ENCODE measurements at regions not wholly inside any gene's neighbourhood (a gene's known extent, or its start where the extent isn't known, plus 50 kb on each side); places are given as distances from the start of the nearest gene placed in this dataset.

GRCh38 chr1:82160903-82161302, 360.2 kb downstream of the ADGRL2 start:
- TF ChIP-seq NFIC (IDR thresholded peaks at IDR 0.05) (no peak), TAF1 (IDR thresholded peaks at IDR 0.05; ENCODE audit: low read depth) (no peak)
- TF ChIP-seq, protein P1, sequence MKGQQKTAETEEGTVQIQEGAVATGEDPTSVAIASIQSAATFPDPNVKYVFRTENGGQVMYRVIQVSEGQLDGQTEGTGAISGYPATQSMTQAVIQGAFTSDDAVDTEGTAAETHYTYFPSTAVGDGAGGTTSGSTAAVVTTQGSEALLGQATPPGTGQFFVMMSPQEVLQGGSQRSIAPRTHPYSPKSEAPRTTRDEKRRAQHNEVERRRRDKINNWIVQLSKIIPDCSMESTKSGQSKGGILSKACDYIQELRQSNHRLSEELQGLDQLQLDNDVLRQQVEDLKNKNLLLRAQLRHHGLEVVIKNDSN (IDR thresholded peaks at IDR 0.05), result no peak

DNA sequence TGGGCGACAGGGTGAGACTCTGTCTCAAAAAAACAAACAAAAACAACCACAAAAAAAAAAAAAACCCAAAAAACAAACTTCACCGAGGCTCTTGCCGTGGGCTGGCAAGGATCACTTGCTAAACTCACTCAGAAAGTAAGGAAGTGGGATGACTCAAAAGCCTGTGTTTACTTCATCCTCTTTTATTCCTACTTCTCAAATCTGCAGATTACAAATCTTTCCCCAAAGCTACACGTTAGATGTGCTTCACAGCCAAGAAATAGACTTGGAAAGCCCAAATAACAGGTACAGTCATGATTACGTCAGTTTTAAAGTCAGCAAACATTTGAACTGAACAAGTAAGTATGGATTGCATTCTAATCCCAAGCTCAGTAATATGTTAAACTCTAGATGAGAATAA, 359.3 kb downstream of the ADGRL2 start:
- TF ChIP-seq ZBTB7A (IDR thresholded peaks at IDR 0.05; ENCODE audit: low read depth) (no peak), TEAD4 (IDR thresholded peaks at IDR 0.05) (no peak), EP300 (IDR thresholded peaks at IDR 0.05; ENCODE audit: borderline replicate concordance) (no peak), FOXM1 (IDR thresholded peaks at IDR 0.05; ENCODE audit: borderline replicate concordance, low read depth) (no peak), CREB1 (IDR thresholded peaks at IDR 0.05; ENCODE audit: low read depth) (no peak), NFIC (IDR thresholded peaks at IDR 0.05) (no peak), RAD21 (IDR thresholded peaks at IDR 0.05; ENCODE audit: low read depth) (no peak), EGR1 (IDR thresholded peaks at IDR 0.05) (no peak), TAF1 (IDR thresholded peaks at IDR 0.05; ENCODE audit: low read depth) (no peak), YY1 (IDR thresholded peaks at IDR 0.05; ENCODE audit: low read depth) (no peak), TCF12 (IDR thresholded peaks at IDR 0.05; ENCODE audit: low read depth) (no peak), CEBPB (IDR thresholded peaks at IDR 0.05) (no peak)
- TF ChIP-seq, protein P2, sequence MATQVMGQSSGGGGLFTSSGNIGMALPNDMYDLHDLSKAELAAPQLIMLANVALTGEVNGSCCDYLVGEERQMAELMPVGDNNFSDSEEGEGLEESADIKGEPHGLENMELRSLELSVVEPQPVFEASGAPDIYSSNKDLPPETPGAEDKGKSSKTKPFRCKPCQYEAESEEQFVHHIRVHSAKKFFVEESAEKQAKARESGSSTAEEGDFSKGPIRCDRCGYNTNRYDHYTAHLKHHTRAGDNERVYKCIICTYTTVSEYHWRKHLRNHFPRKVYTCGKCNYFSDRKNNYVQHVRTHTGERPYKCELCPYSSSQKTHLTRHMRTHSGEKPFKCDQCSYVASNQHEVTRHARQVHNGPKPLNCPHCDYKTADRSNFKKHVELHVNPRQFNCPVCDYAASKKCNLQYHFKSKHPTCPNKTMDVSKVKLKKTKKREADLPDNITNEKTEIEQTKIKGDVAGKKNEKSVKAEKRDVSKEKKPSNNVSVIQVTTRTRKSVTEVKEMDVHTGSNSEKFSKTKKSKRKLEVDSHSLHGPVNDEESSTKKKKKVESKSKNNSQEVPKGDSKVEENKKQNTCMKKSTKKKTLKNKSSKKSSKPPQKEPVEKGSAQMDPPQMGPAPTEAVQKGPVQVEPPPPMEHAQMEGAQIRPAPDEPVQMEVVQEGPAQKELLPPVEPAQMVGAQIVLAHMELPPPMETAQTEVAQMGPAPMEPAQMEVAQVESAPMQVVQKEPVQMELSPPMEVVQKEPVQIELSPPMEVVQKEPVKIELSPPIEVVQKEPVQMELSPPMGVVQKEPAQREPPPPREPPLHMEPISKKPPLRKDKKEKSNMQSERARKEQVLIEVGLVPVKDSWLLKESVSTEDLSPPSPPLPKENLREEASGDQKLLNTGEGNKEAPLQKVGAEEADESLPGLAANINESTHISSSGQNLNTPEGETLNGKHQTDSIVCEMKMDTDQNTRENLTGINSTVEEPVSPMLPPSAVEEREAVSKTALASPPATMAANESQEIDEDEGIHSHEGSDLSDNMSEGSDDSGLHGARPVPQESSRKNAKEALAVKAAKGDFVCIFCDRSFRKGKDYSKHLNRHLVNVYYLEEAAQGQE (IDR thresholded peaks at IDR 0.05; ENCODE audit: low read depth), result no peak
- TF ChIP-seq, protein P1 (IDR thresholded peaks at IDR 0.05), result no peak
- TF ChIP-seq, protein P3, sequence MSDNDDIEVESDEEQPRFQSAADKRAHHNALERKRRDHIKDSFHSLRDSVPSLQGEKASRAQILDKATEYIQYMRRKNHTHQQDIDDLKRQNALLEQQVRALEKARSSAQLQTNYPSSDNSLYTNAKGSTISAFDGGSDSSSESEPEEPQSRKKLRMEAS (IDR thresholded peaks at IDR 0.05), result no peak

- no peak for TF ChIP-seq CREB1 (IDR thresholded peaks at IDR 0.05; ENCODE audit: low read depth)
- TF ChIP-seq, protein P2 (IDR thresholded peaks at IDR 0.05; ENCODE audit: low read depth), result no peak
- TF ChIP-seq ZBTB7A (IDR thresholded peaks at IDR 0.05; ENCODE audit: low read depth), result no peak
- TF ChIP-seq EP300 (IDR thresholded peaks at IDR 0.05; ENCODE audit: borderline replicate concordance), result no peak
- TF ChIP-seq YY1 (IDR thresholded peaks at IDR 0.05; ENCODE audit: low read depth), result no peak
- TF ChIP-seq RAD21 (IDR thresholded peaks at IDR 0.05; ENCODE audit: low read depth), result no peak
- no peak for TF ChIP-seq TAF1 (IDR thresholded peaks at IDR 0.05; ENCODE audit: low read depth)
- TF ChIP-seq, protein P1 (IDR thresholded peaks at IDR 0.05), result no peak
- TF ChIP-seq TCF12 (IDR thresholded peaks at IDR 0.05; ENCODE audit: low read depth), result no peak
- TF ChIP-seq NFIC (IDR thresholded peaks at IDR 0.05), result no peak
- TF ChIP-seq TEAD4 (IDR thresholded peaks at IDR 0.05), result no peak
- no peak for TF ChIP-seq EGR1 (IDR thresholded peaks at IDR 0.05)
- TF ChIP-seq FOXM1 (IDR thresholded peaks at IDR 0.05; ENCODE audit: borderline replicate concordance, low read depth), result no peak
- TF ChIP-seq, protein P3 (IDR thresholded peaks at IDR 0.05), result no peak
- no peak for TF ChIP-seq CEBPB (IDR thresholded peaks at IDR 0.05)
Measured at GRCh38 chr1:82158981-82159380, 358.2 kb downstream of the ADGRL2 start.

DNA sequence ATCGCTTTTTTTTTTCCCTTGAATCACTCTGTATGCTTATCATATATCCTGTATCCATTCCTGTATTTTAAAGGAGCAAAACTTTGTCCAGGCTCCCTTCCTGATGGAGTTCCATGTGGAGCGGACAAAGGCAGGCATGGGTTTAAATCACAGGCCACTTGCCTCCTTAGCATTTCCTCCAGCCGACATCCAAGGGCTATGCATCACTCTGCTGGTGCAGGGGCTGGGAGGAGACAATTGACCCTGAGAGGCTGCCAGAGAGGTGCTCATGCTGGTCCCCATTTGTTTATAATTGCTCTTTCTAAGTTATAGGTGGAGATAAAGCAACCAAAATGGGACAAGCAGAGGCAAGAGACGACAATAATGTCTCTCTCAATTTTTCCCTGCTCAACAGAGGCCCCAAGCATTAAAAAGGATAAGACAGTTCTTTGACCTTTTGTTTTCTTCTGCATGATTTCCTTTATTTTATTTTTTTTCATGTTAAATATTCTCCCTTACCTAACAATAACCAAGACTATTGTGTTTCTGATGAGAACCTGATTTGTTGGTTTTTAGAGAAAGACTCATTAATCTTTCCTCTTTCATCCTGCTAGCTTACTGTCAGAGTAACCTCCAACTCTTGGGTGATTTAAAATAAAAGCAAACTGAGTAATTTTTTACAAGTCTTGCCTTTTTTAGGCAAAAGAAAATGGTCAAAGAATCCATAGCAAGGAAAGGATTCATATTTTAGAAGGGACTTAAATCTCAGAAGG, 353.7 kb downstream of the ADGRL2 start:
- TF ChIP-seq EP300 (IDR thresholded peaks at IDR 0.05; ENCODE audit: borderline replicate concordance) (no peak), TCF12 (IDR thresholded peaks at IDR 0.05; ENCODE audit: low read depth) (no peak), CEBPB (IDR thresholded peaks at IDR 0.05) (no peak), RAD21 (IDR thresholded peaks at IDR 0.05; ENCODE audit: low read depth) (no peak), CREB1 (IDR thresholded peaks at IDR 0.05; ENCODE audit: low read depth) (no peak), YY1 (IDR thresholded peaks at IDR 0.05; ENCODE audit: low read depth) (no peak), TAF1 (IDR thresholded peaks at IDR 0.05; ENCODE audit: low read depth) (no peak), FOXM1 (IDR thresholded peaks at IDR 0.05; ENCODE audit: borderline replicate concordance, low read depth) (no peak), EGR1 (IDR thresholded peaks at IDR 0.05) (no peak), NFIC (IDR thresholded peaks at IDR 0.05) (no peak), TEAD4 (IDR thresholded peaks at IDR 0.05) (no peak)
- TF ChIP-seq, protein P3 (IDR thresholded peaks at IDR 0.05), result no peak
- TF ChIP-seq, protein P1 (IDR thresholded peaks at IDR 0.05), result no peak

All from Ishikawa (cell line).